ENCODE measurements at regions not wholly inside any gene's neighbourhood (a gene's known extent, or its start where the extent isn't known, plus 50 kb on each side); places are given as distances from the start of the nearest gene placed in this dataset.
A peak's percentile ranks its signal among the peaks of the same experiment; 100 is the strongest.
"Not testable (repeated sequence)": the region's sequence is repeated elsewhere in the genome, so short reads cannot be mapped to it uniquely, and the experiment has no call there.

- Histone ChIP-seq H3K4me3 (no peak overlapping the region), H3K27ac (no peak overlapping the region)
Measured at GRCh38 chr15:45862034-45862433, 227.2 kb downstream of the SQOR start.

- no peak overlapping the region for H3K27ac ChIP-seq
- H3K4me3 ChIP-seq: no peak overlapping the region
Measured at GRCh38 chr15:45863881-45864580, 229.2 kb downstream of the SQOR start.

- Histone ChIP-seq H3K4me3 (no peak overlapping the region), H3K27ac (no peak overlapping the region)
Measured at GRCh38 chr15:45866616-45867015, 231.8 kb downstream of the SQOR start.

GRCh38 chr15:45867281-45867680 lies 232.5 kb downstream of the SQOR start:
- H3K27ac ChIP-seq: no peak overlapping the region

GRCh38 chr15:45868109-45868691 lies 233.4 kb downstream of the SQOR start:
- Histone ChIP-seq H3K4me3 (no peak overlapping the region), H3K27ac (no peak overlapping the region)

More at GRCh38 chr15:45867281-45867680, 232.5 kb downstream of the SQOR start:
- H3K4me3 ChIP-seq: no peak overlapping the region

- no peak overlapping the region for H3K4me3 ChIP-seq
Measured at GRCh38 chr15:45869034-45869668, 234.3 kb downstream of the SQOR start.

GRCh38 chr15:45871121-45871855 lies 236.5 kb downstream of the SQOR start:
- H3K27ac ChIP-seq: peak overlapping the region in 1 of 21 experiments; percentile 17
- H3K4me3 ChIP-seq: no peak overlapping the region

More at GRCh38 chr15:45869034-45869668, 234.3 kb downstream of the SQOR start:
- H3K27ac ChIP-seq: no peak overlapping the region

- no peak overlapping the region for H3K27ac ChIP-seq
- no peak overlapping the region for H3K4me3 ChIP-seq
Measured at GRCh38 chr15:45873781-45874180, 239.0 kb downstream of the SQOR start.

- H3K27ac ChIP-seq, H3K4me3 ChIP-seq: not testable (repeated sequence)
Measured at GRCh38 chr15:45874566-45874965, 239.7 kb downstream of the SQOR start.

GRCh38 chr15:45884289-45884688 lies 249.5 kb downstream of the SQOR start:
- Histone ChIP-seq H3K4me3 (no peak overlapping the region), H3K27ac (no peak overlapping the region)

- Histone ChIP-seq H3K4me3 (no peak overlapping the region), H3K27ac (no peak overlapping the region)
Measured at GRCh38 chr15:45884755-45885445, 250.1 kb downstream of the SQOR start.

GRCh38 chr15:45885801-45886200 lies 251.0 kb downstream of the SQOR start:
- H3K4me3 ChIP-seq: no peak overlapping the region
- H3K27ac ChIP-seq: no peak overlapping the region

- no peak overlapping the region for H3K27ac ChIP-seq
- no peak overlapping the region for H3K4me3 ChIP-seq
Measured at GRCh38 chr15:45891766-45892165, 256.9 kb downstream of the SQOR start.

GRCh38 chr15:45892182-45892581 lies 257.4 kb downstream of the SQOR start:
- H3K4me3 ChIP-seq: no peak overlapping the region
- H3K27ac ChIP-seq: no peak overlapping the region

GRCh38 chr15:45903283-45903682 lies 268.5 kb downstream of the SQOR start:
- no peak overlapping the region for H3K4me3 ChIP-seq

GRCh38 chr15:45904019-45904418 lies 269.2 kb downstream of the SQOR start:
- no peak overlapping the region for H3K4me3 ChIP-seq
- H3K27ac ChIP-seq: no peak overlapping the region

More at GRCh38 chr15:45903283-45903682, 268.5 kb downstream of the SQOR start:
- H3K27ac ChIP-seq: no peak overlapping the region

- Histone ChIP-seq H3K27ac (no peak overlapping the region), H3K4me3 (no peak overlapping the region)
Measured at GRCh38 chr15:45906230-45906629, 271.4 kb downstream of the SQOR start.

- no peak overlapping the region for H3K4me3 ChIP-seq
- H3K27ac ChIP-seq: no peak overlapping the region
Measured at GRCh38 chr15:45910671-45911070, 275.8 kb downstream of the SQOR start.

GRCh38 chr15:45913451-45913850 lies 278.6 kb downstream of the SQOR start:
- no peak overlapping the region for H3K27ac ChIP-seq
- H3K4me3 ChIP-seq: no peak overlapping the region

- Histone ChIP-seq H3K27ac (no peak overlapping the region), H3K4me3 (no peak overlapping the region)
Measured at GRCh38 chr15:45914425-45914824, 279.6 kb downstream of the SQOR start.
